Sigmoid colon (tissue), 4 donors: ENCODE measurements at regions not wholly inside any gene's neighbourhood (a gene's known extent, or its start where the extent isn't known, plus 50 kb on each side); places are given as distances from the start of the nearest gene placed in this dataset.

Experiments
- EP300 ChIP-seq, 4 donors: sonication (generic); formaldehyde crosslinking; IDR thresholded peaks; one replicate each; pipeline ENCODE4 v1.6.1; 2017; ENCODE audit warnings: antibody characterized with exemption in 4 of 4
- POLR2A ChIP-seq, 2 donors: fragments of 450-650 bp; IDR thresholded peaks; one replicate each; pipeline ENCODE4 v1.6.1; 2016; ENCODE audit warnings: antibody characterized with exemption in 2 of 2, mild to moderate bottlenecking in 2 of 2, moderate library complexity in 2 of 2
- POLR2AphosphoS5 ChIP-seq, 4 donors: sonication (generic); formaldehyde crosslinking; IDR thresholded peaks; one replicate each; pipeline ENCODE4 v1.6.1; 2017; ENCODE audit warnings: antibody characterized with exemption in 4 of 4
- TF ChIP-seq, protein P1 (sequence below), 4 experiments: fragments of 450-650 bp in 3 of 4; fragments of 200-600 bp in 1 of 4; IDR thresholded peaks; one replicate each; pipeline ENCODE4 v1.5.1; 2016 to 2019; ENCODE audit warnings: antibody characterized with exemption in 4 of 4, mild to moderate bottlenecking in 3 of 4, moderate library complexity in 2 of 4

DNA sequence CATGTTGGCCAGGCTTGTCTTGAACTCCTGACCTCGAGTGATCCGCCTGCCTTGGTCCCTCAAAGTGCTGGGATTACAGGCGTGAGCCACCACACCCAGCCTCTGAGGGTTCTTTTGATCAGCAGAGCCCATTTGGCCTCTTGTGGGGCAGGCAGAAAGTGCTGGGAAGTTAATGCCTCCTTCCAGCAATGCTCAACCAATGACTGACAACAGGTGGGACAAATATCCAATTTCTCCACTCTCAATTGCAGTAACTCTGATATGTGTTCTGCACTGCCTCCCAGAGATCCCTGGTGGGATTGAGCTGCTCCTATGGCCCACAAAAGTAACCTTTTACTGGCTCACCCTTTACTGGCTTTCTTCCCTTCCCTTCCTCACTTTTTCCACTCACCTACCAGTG, 79.9 kb upstream of the APC start:
- TF ChIP-seq, protein P1, sequence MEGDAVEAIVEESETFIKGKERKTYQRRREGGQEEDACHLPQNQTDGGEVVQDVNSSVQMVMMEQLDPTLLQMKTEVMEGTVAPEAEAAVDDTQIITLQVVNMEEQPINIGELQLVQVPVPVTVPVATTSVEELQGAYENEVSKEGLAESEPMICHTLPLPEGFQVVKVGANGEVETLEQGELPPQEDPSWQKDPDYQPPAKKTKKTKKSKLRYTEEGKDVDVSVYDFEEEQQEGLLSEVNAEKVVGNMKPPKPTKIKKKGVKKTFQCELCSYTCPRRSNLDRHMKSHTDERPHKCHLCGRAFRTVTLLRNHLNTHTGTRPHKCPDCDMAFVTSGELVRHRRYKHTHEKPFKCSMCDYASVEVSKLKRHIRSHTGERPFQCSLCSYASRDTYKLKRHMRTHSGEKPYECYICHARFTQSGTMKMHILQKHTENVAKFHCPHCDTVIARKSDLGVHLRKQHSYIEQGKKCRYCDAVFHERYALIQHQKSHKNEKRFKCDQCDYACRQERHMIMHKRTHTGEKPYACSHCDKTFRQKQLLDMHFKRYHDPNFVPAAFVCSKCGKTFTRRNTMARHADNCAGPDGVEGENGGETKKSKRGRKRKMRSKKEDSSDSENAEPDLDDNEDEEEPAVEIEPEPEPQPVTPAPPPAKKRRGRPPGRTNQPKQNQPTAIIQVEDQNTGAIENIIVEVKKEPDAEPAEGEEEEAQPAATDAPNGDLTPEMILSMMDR (IDR thresholded peaks at IDR 0.05), result no peak
- TF ChIP-seq EP300 (IDR thresholded peaks at IDR 0.05) (no peak), POLR2AphosphoS5 (IDR thresholded peaks at IDR 0.05) (no peak), POLR2A (IDR thresholded peaks at IDR 0.05) (no peak)
